ENCODE measurements at regions not wholly inside any gene's neighbourhood (a gene's known extent, or its start where the extent isn't known, plus 50 kb on each side); places are given as distances from the start of the nearest gene placed in this dataset.

GRCh38 chr15:95557226-95558046, 773.1 kb upstream of the NR2F2 start:
- no peak for DNase-seq (ENCODE audit: low read depth in 2 of 2)

GRCh38 chr15:95558131-95558530, 772.4 kb upstream of the NR2F2 start:
- no peak for DNase-seq (ENCODE audit: low read depth in 2 of 2)

- no peak for DNase-seq (ENCODE audit: low read depth in 2 of 2)
Measured at GRCh38 chr15:95558916-95559315, 771.6 kb upstream of the NR2F2 start.

- DNase-seq (ENCODE audit: low read depth in 2 of 2), result no peak
Measured at GRCh38 chr15:95559875-95560394, 770.6 kb upstream of the NR2F2 start.

- no peak for DNase-seq (ENCODE audit: low read depth in 2 of 2)
Measured at GRCh38 chr15:95561463-95561862, 769.0 kb upstream of the NR2F2 start.

- DNase-seq (ENCODE audit: low read depth in 2 of 2), result no peak
Measured at GRCh38 chr15:95563634-95564033, 766.9 kb upstream of the NR2F2 start.

- DNase-seq (ENCODE audit: low read depth in 2 of 2), result no peak
Measured at GRCh38 chr15:95565016-95565600, 765.4 kb upstream of the NR2F2 start.

GRCh38 chr15:95565690-95566089, 764.8 kb upstream of the NR2F2 start:
- no peak for DNase-seq (ENCODE audit: low read depth in 2 of 2)

GRCh38 chr15:95567686-95568085, 762.8 kb upstream of the NR2F2 start:
- no peak for DNase-seq (ENCODE audit: low read depth in 2 of 2)

- DNase-seq (ENCODE audit: low read depth in 2 of 2), result no peak
Measured at GRCh38 chr15:95574053-95574452, 756.4 kb upstream of the NR2F2 start.

GRCh38 chr15:95577927-95578326, 752.6 kb upstream of the NR2F2 start:
- no peak for DNase-seq (ENCODE audit: low read depth in 2 of 2)

GRCh38 chr15:95580121-95580520, 750.4 kb upstream of the NR2F2 start:
- DNase-seq (ENCODE audit: low read depth in 2 of 2), result no peak

GRCh38 chr15:95581595-95581994, 748.9 kb upstream of the NR2F2 start:
- DNase-seq (ENCODE audit: low read depth in 2 of 2), result no peak

- no peak for DNase-seq (ENCODE audit: low read depth in 2 of 2)
Measured at GRCh38 chr15:95584088-95584487, 746.4 kb upstream of the NR2F2 start.

GRCh38 chr15:95588056-95588455, 742.4 kb upstream of the NR2F2 start:
- no peak for DNase-seq (ENCODE audit: low read depth in 2 of 2)

- DNase-seq (ENCODE audit: low read depth in 2 of 2), result no peak
Measured at GRCh38 chr15:95590533-95591044, 739.9 kb upstream of the NR2F2 start.

GRCh38 chr15:95591270-95591669, 739.2 kb upstream of the NR2F2 start:
- no peak for DNase-seq (ENCODE audit: low read depth in 2 of 2)

- DNase-seq (ENCODE audit: low read depth in 2 of 2), result no peak
Measured at GRCh38 chr15:95591886-95592285, 738.6 kb upstream of the NR2F2 start.

- no peak for DNase-seq (ENCODE audit: low read depth in 2 of 2)
Measured at GRCh38 chr15:95594496-95594895, 736.0 kb upstream of the NR2F2 start.

GRCh38 chr15:95595759-95596158, 734.7 kb upstream of the NR2F2 start:
- no peak for DNase-seq (ENCODE audit: low read depth in 2 of 2)

GRCh38 chr15:95596496-95596895, 734.0 kb upstream of the NR2F2 start:
- no peak for DNase-seq (ENCODE audit: low read depth in 2 of 2)

GRCh38 chr15:95598251-95598855, 732.1 kb upstream of the NR2F2 start:
- no peak for DNase-seq (ENCODE audit: low read depth in 2 of 2)

GRCh38 chr15:95600367-95600766, 730.1 kb upstream of the NR2F2 start:
- no peak for DNase-seq (ENCODE audit: low read depth in 2 of 2)

Measured in activated CD4-positive, alpha-beta T cell treated with anti-CD3 and anti-CD28 coated beads for 24 hours (primary cell).